ENCODE measurements at regions not wholly inside any gene's neighbourhood (a gene's known extent, or its start where the extent isn't known, plus 50 kb on each side); places are given as distances from the start of the nearest gene placed in this dataset.
"Not testable (repeated sequence)": the region's sequence is repeated elsewhere in the genome, so short reads cannot be mapped to it uniquely, and the experiment has no call there.

DNA sequence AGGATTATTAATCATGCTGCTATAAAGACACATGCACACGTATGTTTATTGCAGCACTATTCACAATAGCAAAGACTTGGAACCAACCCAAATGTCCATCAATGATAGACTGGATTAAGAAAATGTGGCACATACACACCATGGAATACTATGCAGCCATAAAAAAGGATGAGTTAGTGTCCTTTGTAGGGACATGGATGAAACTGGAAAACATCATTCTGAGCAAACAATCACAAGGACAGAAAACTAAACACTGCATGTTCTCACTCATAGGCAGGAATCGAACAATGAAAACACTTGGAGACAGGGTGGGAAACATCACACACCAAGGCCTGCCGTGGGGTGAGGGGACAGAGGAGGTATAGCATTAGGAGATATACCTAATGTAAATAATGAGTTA, 56.4 kb upstream of the SESTD1 start:
- TF ChIP-seq, protein P1, sequence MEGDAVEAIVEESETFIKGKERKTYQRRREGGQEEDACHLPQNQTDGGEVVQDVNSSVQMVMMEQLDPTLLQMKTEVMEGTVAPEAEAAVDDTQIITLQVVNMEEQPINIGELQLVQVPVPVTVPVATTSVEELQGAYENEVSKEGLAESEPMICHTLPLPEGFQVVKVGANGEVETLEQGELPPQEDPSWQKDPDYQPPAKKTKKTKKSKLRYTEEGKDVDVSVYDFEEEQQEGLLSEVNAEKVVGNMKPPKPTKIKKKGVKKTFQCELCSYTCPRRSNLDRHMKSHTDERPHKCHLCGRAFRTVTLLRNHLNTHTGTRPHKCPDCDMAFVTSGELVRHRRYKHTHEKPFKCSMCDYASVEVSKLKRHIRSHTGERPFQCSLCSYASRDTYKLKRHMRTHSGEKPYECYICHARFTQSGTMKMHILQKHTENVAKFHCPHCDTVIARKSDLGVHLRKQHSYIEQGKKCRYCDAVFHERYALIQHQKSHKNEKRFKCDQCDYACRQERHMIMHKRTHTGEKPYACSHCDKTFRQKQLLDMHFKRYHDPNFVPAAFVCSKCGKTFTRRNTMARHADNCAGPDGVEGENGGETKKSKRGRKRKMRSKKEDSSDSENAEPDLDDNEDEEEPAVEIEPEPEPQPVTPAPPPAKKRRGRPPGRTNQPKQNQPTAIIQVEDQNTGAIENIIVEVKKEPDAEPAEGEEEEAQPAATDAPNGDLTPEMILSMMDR (IDR thresholded peaks at IDR 0.05) = not testable (repeated sequence)
- not testable (repeated sequence) for TF ChIP-seq EP300 (IDR thresholded peaks at IDR 0.05)

Measured in gastroesophageal sphincter (tissue), 3 donors.